Natural killer cell treated with Interleukin-12 subunit alpha and Interleukin-12 subunit beta and Interleukin-15 and Interleukin-18, amount 100 ng/mL, for 72 hours (primary cell): ENCODE measurements at regions not wholly inside any gene's neighbourhood (a gene's known extent, or its start where the extent isn't known, plus 50 kb on each side); places are given as distances from the start of the nearest gene placed in this dataset.
"Not testable (repeated sequence)": the region's sequence is repeated elsewhere in the genome, so short reads cannot be mapped to it uniquely, and the experiment has no call there.

ENCODE experiments used
- ATAC-seq, 2 donors: fragments of 150-1000 bp; cut with Tn5 transposase in 1 of 2; sonication (Bioruptor Pico), chemical (Tn5 transposase) in 1 of 2; 2 replicates each; pipeline ENCODE4 v1.10.0; 2021
- DNase-seq: peaks from one replicate; pipeline ENCODE4 v3.0.0; 2022; ENCODE audit warnings: low spot score
- H3K27ac Mint-ChIP-seq, 2 donors: 1 replicate in 1 of 2; 2 replicates in 1 of 2; pipeline ENCODE4 v1.8.0; 2022; ENCODE audit warnings: mixed read lengths in 2 of 2, mild to moderate bottlenecking in 1 of 2, moderate library complexity in 1 of 2
- H3K27me3 Mint-ChIP-seq, 2 donors: 1 replicate in 1 of 2; 2 replicates in 1 of 2; pipeline ENCODE4 v1.8.0; 2022; ENCODE audit warnings: mixed read lengths in 2 of 2
- H3K36me3 Mint-ChIP-seq: one replicate; pipeline ENCODE4 v1.8.0; 2022; ENCODE audit warnings: mixed read lengths
- H3K4me1 Mint-ChIP-seq, 2 donors: 1 replicate in 1 of 2; 2 replicates in 1 of 2; pipeline ENCODE4 v1.8.0; 2022; ENCODE audit warnings: low read depth in 2 of 2, mixed read lengths in 2 of 2, mild to moderate bottlenecking in 1 of 2
- H3K4me3 Mint-ChIP-seq: one replicate; pipeline ENCODE4 v1.8.0; 2022; ENCODE audit warnings: mixed read lengths
- H3K9me3 Mint-ChIP-seq: 2 replicates; pipeline ENCODE4 v1.8.0; 2022; ENCODE audit warnings: mixed read lengths

- H3K4me1 Mint-ChIP-seq, result no peaks in the 10 kb centered on the region
- ATAC-seq, result peak in 1 of 2 donors; percentile 13
- peaks cover 14 to 19% of the 10 kb centered on the region in 2 donors for H3K27me3 Mint-ChIP-seq
- no peaks in the 10 kb centered on the region for H3K36me3 Mint-ChIP-seq
- no peaks in the 10 kb centered on the region for H3K9me3 Mint-ChIP-seq
- no peak overlapping the region for H3K4me3 Mint-ChIP-seq
- DNase-seq, result no peak
- H3K27ac Mint-ChIP-seq, result no peak overlapping the region
These were observed 114.8 kb upstream of the COL5A1 start for GRCh38 chr9:134526584-134527477.

- ATAC-seq (no peak), DNase-seq (no peak)
- Mint-ChIP-seq H3K9me3 (no peaks in the 10 kb centered on the region), H3K27ac (no peak overlapping the region), H3K27me3 (peaks cover 19 to 21% of the 10 kb centered on the region in 2 donors), H3K36me3 (no peaks in the 10 kb centered on the region), H3K4me3 (no peak overlapping the region), H3K4me1 (no peaks in the 10 kb centered on the region)
These were observed 110.9 kb upstream of the COL5A1 start for GRCh38 chr9:134530724-134531123.

- H3K4me1 Mint-ChIP-seq, result no peaks in the 10 kb centered on the region
- H3K27me3 Mint-ChIP-seq, result peaks cover 18 to 21% of the 10 kb centered on the region in 2 donors
- H3K4me3 Mint-ChIP-seq, result no peak overlapping the region
- no peaks in the 10 kb centered on the region for H3K9me3 Mint-ChIP-seq
- H3K27ac Mint-ChIP-seq, result no peak overlapping the region
- no peaks in the 10 kb centered on the region for H3K36me3 Mint-ChIP-seq
- no peak for DNase-seq
- no peak for ATAC-seq
These were observed 110.2 kb upstream of the COL5A1 start for GRCh38 chr9:134531220-134531970.

DNA sequence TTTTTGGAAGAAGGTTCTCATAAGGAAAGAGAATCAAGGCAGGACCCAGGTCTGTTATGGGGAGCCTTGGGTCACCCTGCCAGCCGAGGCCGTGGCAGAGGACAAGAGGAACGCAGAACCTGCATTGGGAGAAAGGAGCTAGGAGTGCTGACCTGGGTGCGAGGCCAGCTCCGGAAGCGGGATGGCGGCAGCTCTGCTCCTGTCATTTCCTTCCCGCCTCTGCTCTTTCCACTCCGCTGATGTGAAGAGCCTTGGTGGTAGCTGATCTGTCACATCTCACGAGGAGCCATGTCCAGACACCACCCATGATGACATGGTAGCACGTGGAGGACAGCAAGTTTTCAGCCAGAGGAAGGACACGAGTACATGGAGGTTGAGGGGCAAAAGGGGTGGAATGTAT lies 109.5 kb upstream of the COL5A1 start:
- H3K27me3 Mint-ChIP-seq, result peaks cover 14 to 21% of the 10 kb centered on the region in 2 donors
- H3K9me3 Mint-ChIP-seq, result no peaks in the 10 kb centered on the region
- H3K4me3 Mint-ChIP-seq, result no peak overlapping the region
- H3K36me3 Mint-ChIP-seq, result no peaks in the 10 kb centered on the region
- ATAC-seq (no peak), DNase-seq (no peak)
- H3K27ac Mint-ChIP-seq, result no peak overlapping the region
- no peaks in the 10 kb centered on the region for H3K4me1 Mint-ChIP-seq

- H3K4me1 Mint-ChIP-seq, H3K27ac Mint-ChIP-seq, H3K36me3 Mint-ChIP-seq, H3K4me3 Mint-ChIP-seq, DNase-seq, ATAC-seq, H3K9me3 Mint-ChIP-seq: not testable (repeated sequence)
- H3K27me3 Mint-ChIP-seq, result peaks cover 13 to 21% of the 10 kb centered on the region in 2 donors
These were observed 108.9 kb upstream of the COL5A1 start for GRCh38 chr9:134532661-134533060.

- no peak overlapping the region for H3K27ac Mint-ChIP-seq
These were observed 107.6 kb upstream of the COL5A1 start for GRCh38 chr9:134533850-134534588.

DNA sequence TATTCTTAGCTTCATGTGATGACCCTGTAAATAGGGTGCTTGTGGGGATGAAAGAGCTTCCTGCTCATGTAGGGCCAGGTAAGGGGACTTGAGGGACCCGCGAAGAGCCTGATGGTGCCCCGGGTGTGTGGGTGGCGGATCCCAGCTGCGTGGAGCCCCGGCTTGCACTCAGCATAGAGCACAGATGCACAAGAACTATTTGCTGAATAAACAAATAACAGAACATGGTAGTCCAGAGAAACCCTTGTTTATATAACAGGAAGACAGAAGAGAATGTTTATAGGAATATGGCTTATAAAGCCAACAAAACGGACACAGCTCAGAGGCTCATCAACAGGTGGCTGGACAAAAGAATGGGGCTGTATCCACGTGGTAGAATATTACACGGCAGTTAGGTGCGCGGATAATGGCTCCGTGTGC lies 106.9 kb upstream of the COL5A1 start:
- Mint-ChIP-seq H3K9me3 (no peaks in the 10 kb centered on the region), H3K4me1 (no peaks in the 10 kb centered on the region), H3K27me3 (peaks cover 10 to 17% of the 10 kb centered on the region in 2 donors), H3K4me3 (no peak overlapping the region), H3K27ac (no peak overlapping the region), H3K36me3 (no peaks in the 10 kb centered on the region)
- peak; percentile 6 for DNase-seq
- ATAC-seq, result no peak

More at GRCh38 chr9:134533850-134534588, 107.6 kb upstream of the COL5A1 start:
- ATAC-seq, result no peak
- no peak overlapping the region for H3K4me3 Mint-ChIP-seq
- no peaks in the 10 kb centered on the region for H3K36me3 Mint-ChIP-seq
- no peaks in the 10 kb centered on the region for H3K4me1 Mint-ChIP-seq
- peak; percentile 37 for DNase-seq
- no peaks in the 10 kb centered on the region for H3K9me3 Mint-ChIP-seq
- peaks cover 13 to 21% of the 10 kb centered on the region in 2 donors for H3K27me3 Mint-ChIP-seq

DNA sequence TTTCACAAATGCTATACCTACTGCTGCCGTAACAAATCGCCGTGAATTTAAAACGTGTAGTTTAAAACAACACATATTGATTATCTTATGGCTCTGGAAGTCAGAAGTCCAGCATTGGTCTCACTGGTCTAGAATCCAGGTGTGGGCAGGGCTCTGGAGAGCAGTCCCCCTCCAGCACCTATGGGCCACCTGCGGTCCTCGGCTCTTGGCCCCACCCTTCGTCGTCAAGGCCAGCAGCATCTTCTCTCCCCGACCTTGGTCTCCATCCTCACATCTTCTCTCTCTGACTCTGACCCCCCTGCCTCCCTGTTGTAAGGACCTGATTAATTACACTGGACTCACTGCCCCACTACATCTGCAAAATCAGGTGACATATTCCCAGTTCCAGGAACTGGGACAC lies 106.4 kb upstream of the COL5A1 start:
- no peaks in the 10 kb centered on the region for H3K4me1 Mint-ChIP-seq
- H3K27me3 Mint-ChIP-seq, result peaks cover 9 to 12% of the 10 kb centered on the region in 2 donors
- H3K36me3 Mint-ChIP-seq, result no peaks in the 10 kb centered on the region
- no peak overlapping the region for H3K27ac Mint-ChIP-seq
- DNase-seq (no peak), ATAC-seq (no peak)
- H3K9me3 Mint-ChIP-seq, result no peaks in the 10 kb centered on the region
- H3K4me3 Mint-ChIP-seq, result no peak overlapping the region

GRCh38 chr9:134536101-134536900 lies 105.3 kb upstream of the COL5A1 start:
- ATAC-seq (no peak), DNase-seq (peak; percentile 56)
- no peaks in the 10 kb centered on the region for H3K36me3 Mint-ChIP-seq
- H3K27ac Mint-ChIP-seq, result no peak overlapping the region
- H3K4me3 Mint-ChIP-seq, result no peak overlapping the region
- peaks cover 7% of the 10 kb centered on the region in 2 donors for H3K27me3 Mint-ChIP-seq
- H3K4me1 Mint-ChIP-seq, result no peaks in the 10 kb centered on the region
- no peaks in the 10 kb centered on the region for H3K9me3 Mint-ChIP-seq

GRCh38 chr9:134536931-134537330 lies 104.7 kb upstream of the COL5A1 start:
- ATAC-seq, result no peak
- Mint-ChIP-seq H3K27me3 (peaks cover 1 to 4% of the 10 kb centered on the region in 2 donors), H3K4me1 (no peaks in the 10 kb centered on the region), H3K9me3 (no peaks in the 10 kb centered on the region), H3K4me3 (no peak overlapping the region), H3K36me3 (no peaks in the 10 kb centered on the region), H3K27ac (no peak overlapping the region)
- DNase-seq, result peak; percentile 16

DNA sequence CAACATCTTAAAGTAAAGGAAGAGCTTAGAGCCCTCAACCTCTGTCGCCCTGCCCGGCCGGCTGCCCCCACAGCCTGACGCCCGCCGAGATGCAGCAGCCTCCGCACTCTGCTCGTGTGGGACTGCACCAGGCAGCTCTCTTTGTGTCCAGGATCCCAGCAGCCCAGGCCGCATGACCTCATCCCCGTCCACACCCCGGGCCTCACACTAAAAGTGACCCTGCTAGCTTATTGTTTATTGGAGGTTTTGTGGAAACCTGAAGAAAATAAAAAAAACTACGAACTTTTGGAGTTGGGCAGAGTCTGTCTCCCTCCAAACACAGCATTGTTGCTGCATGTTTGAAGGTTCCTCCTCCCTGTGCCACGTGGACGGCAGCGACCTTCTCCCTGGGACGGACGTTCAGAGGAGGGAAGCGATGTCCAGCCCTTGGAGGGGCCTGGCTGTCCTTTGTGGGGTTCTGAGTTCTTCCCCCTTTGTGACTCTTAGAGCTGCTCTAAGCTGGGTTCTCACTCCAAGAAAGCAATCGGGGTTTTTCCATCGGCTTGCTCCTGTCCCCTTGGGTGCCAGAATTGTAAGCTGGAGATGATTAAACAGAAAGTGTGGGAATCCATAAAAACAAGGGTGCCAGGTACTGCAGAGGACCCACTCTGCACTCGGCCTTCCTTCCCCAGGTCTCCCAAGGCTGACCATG lies 103.5 kb upstream of the COL5A1 start:
- Mint-ChIP-seq H3K9me3 (no peaks in the 10 kb centered on the region), H3K4me3 (no peak overlapping the region), H3K27ac (no peak overlapping the region), H3K4me1 (no peaks in the 10 kb centered on the region), H3K27me3 (peaks cover 0 to 2% of the 10 kb centered on the region in 2 donors), H3K36me3 (no peaks in the 10 kb centered on the region)
- ATAC-seq (no peak), DNase-seq (no peak)

DNA sequence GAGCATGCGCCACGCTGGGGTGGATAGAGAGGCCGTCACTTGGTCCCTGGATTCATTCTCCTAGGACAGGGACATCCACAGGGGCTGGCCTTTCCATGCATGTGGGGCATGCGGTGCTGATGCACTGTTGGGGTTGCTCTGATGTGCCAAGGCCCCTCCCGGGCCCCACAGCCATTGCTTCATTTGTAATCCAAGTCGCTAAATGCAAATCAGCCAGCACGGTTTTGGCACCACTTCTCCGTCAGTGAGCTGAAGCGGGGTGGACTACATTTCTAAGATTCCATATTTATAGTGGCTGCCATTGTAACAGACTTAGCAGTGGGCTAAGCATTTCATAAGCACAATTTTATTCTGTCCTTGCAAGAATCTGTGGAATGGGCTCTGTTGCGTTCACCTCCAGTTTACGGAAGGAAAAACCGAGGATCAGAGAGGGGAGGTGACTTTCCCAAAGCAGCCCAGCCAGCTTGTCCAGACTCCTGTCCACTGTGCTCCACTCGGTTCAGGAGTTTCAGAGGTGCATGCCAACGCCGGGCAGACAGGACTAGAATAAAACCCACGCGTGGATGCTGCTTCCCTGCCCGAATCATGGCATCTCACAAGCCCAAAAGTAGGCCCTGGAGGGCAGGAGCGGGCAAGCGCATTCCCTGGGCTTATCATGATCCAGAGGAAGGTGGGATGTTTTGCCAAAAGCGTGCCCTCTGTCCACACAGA lies 102.6 kb upstream of the COL5A1 start:
- ATAC-seq, result no peak
- H3K36me3 Mint-ChIP-seq, result no peaks in the 10 kb centered on the region
- no peaks in the 10 kb centered on the region for H3K4me1 Mint-ChIP-seq
- H3K4me3 Mint-ChIP-seq, result no peak overlapping the region
- peaks cover 6% of the 10 kb centered on the region in 2 donors for H3K27me3 Mint-ChIP-seq
- no peak for DNase-seq
- peak overlapping the region in 1 of 2 donors; percentile 66 for H3K27ac Mint-ChIP-seq
- no peaks in the 10 kb centered on the region for H3K9me3 Mint-ChIP-seq
